NT2/D1 (cell line): ENCODE measurements at regions not wholly inside any gene's neighbourhood (a gene's known extent, or its start where the extent isn't known, plus 50 kb on each side); places are given as distances from the start of the nearest gene placed in this dataset.

Experiments used
- DNase-seq: peaks from one replicate; pipeline ENCODE4 v3.0.0-alpha.2; 2011; ENCODE audit warnings: low read depth, low spot score
- H3K27me3 ChIP-seq: 2 replicates; pipeline ENCODE4 v1.6.0; 2011; ENCODE audit warnings: mild to moderate bottlenecking; ENCODE audit not compliant: insufficient read length, insufficient read depth
- H3K36me3 ChIP-seq: 2 replicates; pipeline ENCODE4 v1.6.1; 2011; ENCODE audit warnings: mild to moderate bottlenecking, low read length, mixed read lengths; ENCODE audit not compliant: insufficient read depth, insufficient read length
- H3K4me1 ChIP-seq: 2 replicates; pipeline ENCODE4 v1.5.1; 2011; ENCODE audit not compliant: insufficient read depth, insufficient read length
- H3K4me3 ChIP-seq: 2 replicates; pipeline ENCODE4 v1.5.1; 2011; ENCODE audit warnings: low read depth; ENCODE audit not compliant: insufficient read length
- H3K9ac ChIP-seq: 2 replicates; pipeline ENCODE4 v1.6.0; 2011; ENCODE audit warnings: low read depth; ENCODE audit not compliant: insufficient read length
- H3K9me3 ChIP-seq: 2 replicates; pipeline ENCODE4 v1.5.1; 2011; ENCODE audit warnings: mild to moderate bottlenecking, low read length; ENCODE audit not compliant: insufficient read depth
- SUZ12 ChIP-seq: IDR thresholded peaks from 2 replicates; pipeline ENCODE4 v1.6.1; 2011; ENCODE audit not compliant: insufficient read length, insufficient read depth; ENCODE audit errors: extremely low read depth
- YY1 ChIP-seq: IDR thresholded peaks from 2 replicates; pipeline ENCODE4 v1.6.1; 2011; ENCODE audit not compliant: insufficient read length, insufficient read depth
- ZNF274 ChIP-seq: IDR thresholded peaks from 2 replicates; pipeline ENCODE4 v1.6.1; 2011; ENCODE audit warnings: mild to moderate bottlenecking, low read depth, low read length

DNA sequence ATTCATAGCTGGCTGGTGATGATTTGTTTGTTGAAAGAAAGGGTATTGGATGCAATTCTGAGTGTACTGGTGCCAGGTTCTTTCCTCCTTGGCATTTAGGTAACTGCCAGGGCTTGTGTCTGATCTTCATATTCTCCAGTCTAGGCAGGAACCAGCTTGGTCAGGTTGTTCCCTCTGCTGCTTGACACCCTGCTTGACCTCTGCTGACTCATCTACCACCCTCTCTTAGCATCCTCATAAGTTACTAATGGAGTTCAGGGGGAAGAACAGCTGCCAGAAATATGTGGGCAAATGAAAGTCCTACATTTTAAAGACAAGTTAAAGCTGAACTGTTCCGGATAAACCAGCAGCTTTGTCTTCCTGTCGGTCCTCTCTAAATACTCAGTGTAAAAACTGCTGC lies 116.1 kb upstream of the TNC start:
- no peaks in the 10 kb centered on the region for H3K27me3 ChIP-seq
- TF ChIP-seq ZNF274 (no peak), YY1 (no peak), SUZ12 (no peak)
- H3K9ac ChIP-seq: no peak overlapping the region
- no peaks in the 10 kb centered on the region for H3K36me3 ChIP-seq
- DNase-seq: no peak
- H3K9me3 ChIP-seq: 0 out of 2 replicates have a peak, but pooled peaks cover 4% of the 10 kb centered on the region
- no peak overlapping the region for H3K4me3 ChIP-seq
- no peaks in the 10 kb centered on the region for H3K4me1 ChIP-seq

DNA sequence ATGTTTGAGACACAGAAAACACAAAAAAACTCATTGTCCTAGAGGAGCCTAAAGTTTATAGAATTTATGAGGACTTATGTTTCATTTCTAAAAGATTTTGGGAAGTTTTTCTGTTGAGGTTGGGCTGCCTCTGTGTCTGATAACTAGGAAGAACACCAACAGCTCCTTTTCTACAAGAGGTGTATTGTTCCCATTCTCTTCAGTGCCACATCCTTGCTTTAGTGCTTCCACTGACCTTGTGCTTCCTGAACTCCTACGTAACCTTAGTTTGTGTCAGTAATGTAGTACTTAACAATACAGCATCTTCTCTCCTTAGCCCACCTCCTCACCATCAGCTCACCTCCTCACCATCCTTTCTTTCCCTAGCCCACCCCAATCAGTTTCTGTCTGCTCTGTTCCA lies 117.3 kb upstream of the TNC start:
- Histone ChIP-seq H3K27me3 (no peaks in the 10 kb centered on the region), H3K4me3 (no peak overlapping the region), H3K9me3 (0 out of 2 replicates have a peak, but pooled peaks cover 4% of the 10 kb centered on the region), H3K4me1 (no peaks in the 10 kb centered on the region), H3K36me3 (no peaks in the 10 kb centered on the region), H3K9ac (no peak overlapping the region)
- no peak for DNase-seq
- no peak for TF ChIP-seq YY1
- no peak for TF ChIP-seq ZNF274
- TF ChIP-seq SUZ12: no peak

DNA sequence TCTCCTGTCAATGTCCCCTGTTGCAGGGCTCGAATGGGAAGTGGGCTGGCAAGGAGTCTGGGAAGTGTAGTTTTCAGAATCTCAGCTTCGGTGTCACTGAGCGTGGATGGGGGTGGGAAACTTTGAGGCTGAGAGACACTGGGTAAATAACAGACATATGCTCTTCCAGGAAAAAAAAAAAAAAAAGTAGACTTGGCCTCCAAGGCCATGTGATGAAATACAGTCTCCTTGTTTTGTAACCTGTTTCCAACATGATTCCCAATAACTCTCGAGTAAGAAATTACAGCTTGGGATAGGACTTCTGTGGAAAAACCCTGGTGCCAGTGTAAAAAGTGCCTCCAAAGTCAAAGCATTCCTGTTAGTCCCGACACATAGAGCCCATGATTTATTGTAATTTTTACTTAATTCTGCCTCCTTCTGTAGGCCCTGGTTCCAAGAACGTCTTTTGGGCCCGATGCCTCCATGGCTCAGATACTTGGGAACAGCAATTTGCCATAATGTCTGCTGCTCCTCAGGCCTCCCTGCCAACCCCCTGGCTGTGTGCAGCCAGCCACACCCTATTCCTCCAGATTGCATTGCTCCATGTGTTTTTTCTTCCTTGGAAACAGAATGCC lies 119.5 kb upstream of the TNC start:
- Histone ChIP-seq H3K27me3 (no peaks in the 10 kb centered on the region), H3K36me3 (no peaks in the 10 kb centered on the region), H3K4me3 (no peak overlapping the region), H3K9me3 (0 out of 2 replicates have a peak, but pooled peaks cover 4% of the 10 kb centered on the region), H3K9ac (no peak overlapping the region), H3K4me1 (no peaks in the 10 kb centered on the region)
- DNase-seq: no peak
- TF ChIP-seq SUZ12 (no peak), ZNF274 (no peak)

DNA sequence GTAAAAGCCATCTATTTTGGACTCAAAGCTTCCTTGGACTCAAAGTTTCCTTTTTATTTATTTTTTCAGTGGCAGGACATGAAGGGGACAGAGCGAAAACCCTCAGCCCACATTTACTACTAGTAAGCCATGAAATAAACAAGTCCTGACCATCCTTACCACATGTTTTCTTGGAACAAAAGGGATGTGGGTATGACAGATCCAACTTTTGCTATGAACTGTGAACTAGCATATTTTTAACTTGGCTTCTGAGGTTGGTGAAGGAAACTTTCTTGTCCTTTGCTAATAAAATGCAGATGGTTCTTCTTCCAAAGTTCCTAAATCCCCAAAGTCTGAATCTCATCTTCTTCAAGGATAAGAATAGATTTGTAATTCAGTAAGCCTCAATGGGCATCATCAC lies 122.7 kb upstream of the TNC start:
- no peak overlapping the region for H3K9ac ChIP-seq
- 0 out of 2 replicates have a peak, but pooled peaks cover 4% of the 10 kb centered on the region for H3K9me3 ChIP-seq
- H3K27me3 ChIP-seq: no peaks in the 10 kb centered on the region
- DNase-seq: no peak
- no peak overlapping the region for H3K4me3 ChIP-seq
- H3K4me1 ChIP-seq: no peaks in the 10 kb centered on the region
- TF ChIP-seq ZNF274 (no peak), SUZ12 (no peak), YY1 (no peak)
- no peaks in the 10 kb centered on the region for H3K36me3 ChIP-seq

DNA sequence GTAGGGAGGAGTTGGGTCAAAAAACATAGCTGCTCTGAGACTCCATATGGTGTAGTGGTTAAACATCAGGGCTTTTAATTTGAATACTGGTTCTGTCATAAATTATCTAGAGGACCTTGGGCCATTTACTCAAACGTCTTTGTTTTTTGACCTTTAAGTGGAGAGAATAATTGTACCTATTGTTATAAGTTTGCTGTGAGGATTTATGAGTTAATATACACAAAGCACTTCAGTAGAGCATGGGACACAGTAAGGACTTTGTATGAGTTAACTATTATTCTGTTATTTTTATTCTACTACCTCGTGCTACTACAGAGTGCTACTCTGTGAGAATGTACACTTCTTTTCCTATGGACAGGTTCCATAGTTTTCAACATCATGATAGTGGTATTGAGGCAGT lies 123.7 kb upstream of the TNC start:
- Histone ChIP-seq H3K9me3 (0 out of 2 replicates have a peak, but pooled peaks cover 4% of the 10 kb centered on the region), H3K36me3 (no peaks in the 10 kb centered on the region), H3K27me3 (no peaks in the 10 kb centered on the region), H3K4me3 (no peak overlapping the region), H3K9ac (no peak overlapping the region), H3K4me1 (no peaks in the 10 kb centered on the region)
- TF ChIP-seq SUZ12: no peak
- TF ChIP-seq YY1: no peak
- no peak for TF ChIP-seq ZNF274
- no peak for DNase-seq

DNA sequence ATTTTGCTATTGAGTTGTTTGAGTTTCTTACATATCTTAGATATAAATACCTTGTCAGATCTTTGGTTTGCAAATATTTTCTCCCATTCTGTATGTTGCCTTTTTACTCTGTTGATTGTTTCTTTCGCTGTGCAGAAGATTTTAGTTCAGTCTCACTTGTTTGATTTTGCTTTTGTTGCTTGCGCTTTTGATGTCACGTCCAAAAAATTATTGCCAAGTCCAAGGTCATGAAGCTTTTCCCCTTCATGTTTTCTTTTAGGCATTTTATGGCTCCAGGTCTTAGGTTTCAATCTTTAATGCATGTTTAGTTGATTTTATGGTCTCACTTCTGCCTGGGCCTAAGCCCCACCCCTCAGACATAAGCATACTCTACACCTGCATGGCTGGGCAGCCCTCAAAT lies 131.5 kb upstream of the TNC start:
- Histone ChIP-seq H3K27me3 (no peaks in the 10 kb centered on the region), H3K9ac (no peak overlapping the region), H3K4me3 (no peak overlapping the region), H3K36me3 (no peaks in the 10 kb centered on the region), H3K4me1 (no peaks in the 10 kb centered on the region), H3K9me3 (peaks cover 6% of the 10 kb centered on the region; the same call in 1 of the 2 replicates)
- DNase-seq: no peak
- no peak for TF ChIP-seq ZNF274
- TF ChIP-seq YY1: no peak
- no peak for TF ChIP-seq SUZ12

DNA sequence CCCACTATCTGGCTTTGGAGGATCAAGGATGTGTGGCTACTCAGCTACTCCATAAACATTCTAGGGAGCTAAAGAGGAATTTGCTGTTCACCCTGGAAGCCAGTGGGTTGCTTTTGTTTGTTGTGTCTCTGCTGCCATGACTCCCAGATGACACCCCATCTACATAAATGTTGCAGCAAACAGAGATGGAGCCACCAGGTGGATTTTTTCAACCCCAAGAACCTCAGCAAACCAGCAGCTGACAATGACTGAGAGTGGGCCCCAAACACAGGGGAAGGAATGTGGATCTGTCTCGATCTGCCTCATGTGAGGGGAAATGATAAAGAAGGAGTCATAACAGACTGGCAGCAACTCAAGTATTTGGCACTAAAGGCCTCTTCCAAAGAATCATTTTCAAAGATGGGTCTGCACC lies 132.7 kb upstream of the TNC start:
- Histone ChIP-seq H3K36me3 (no peaks in the 10 kb centered on the region), H3K9me3 (peaks cover 6% of the 10 kb centered on the region; the same call in 1 of the 2 replicates), H3K27me3 (no peaks in the 10 kb centered on the region), H3K9ac (no peak overlapping the region), H3K4me1 (no peaks in the 10 kb centered on the region), H3K4me3 (no peak overlapping the region)
- TF ChIP-seq ZNF274: no peak
- TF ChIP-seq SUZ12: no peak
- TF ChIP-seq YY1: no peak
- DNase-seq: peak; percentile 65
